ENCODE measurements at regions not wholly inside any gene's neighbourhood (a gene's known extent, or its start where the extent isn't known, plus 50 kb on each side); places are given as distances from the start of the nearest gene placed in this dataset.

DNA sequence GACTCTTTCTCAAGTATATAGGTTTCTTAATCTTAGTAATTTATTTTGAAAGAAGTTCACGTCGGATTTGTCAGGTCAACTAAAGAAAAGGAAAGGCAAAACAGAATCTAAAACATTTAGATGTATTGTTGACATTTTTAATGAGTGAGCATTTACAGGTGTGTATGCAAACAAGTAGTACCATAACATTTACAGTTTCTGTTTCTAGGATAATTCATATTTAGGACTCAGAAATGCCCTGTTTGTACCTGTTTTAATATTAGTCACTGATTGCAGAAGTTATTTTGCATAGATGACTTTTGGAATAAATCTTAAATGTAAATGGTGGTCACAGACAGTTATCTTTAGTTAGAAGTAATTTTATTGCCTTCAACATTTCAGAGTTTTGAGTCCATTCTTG is 151.3 kb upstream of the NUDT6 start:
- H4K20me1 ChIP-seq (ENCODE audit: insufficient read depth), result no peaks in the 10 kb centered on the region
- no peak for TF ChIP-seq MXI1 (IDR thresholded peaks at IDR 0.05; ENCODE audit: low read depth, low read length)
- TF ChIP-seq, protein P1, sequence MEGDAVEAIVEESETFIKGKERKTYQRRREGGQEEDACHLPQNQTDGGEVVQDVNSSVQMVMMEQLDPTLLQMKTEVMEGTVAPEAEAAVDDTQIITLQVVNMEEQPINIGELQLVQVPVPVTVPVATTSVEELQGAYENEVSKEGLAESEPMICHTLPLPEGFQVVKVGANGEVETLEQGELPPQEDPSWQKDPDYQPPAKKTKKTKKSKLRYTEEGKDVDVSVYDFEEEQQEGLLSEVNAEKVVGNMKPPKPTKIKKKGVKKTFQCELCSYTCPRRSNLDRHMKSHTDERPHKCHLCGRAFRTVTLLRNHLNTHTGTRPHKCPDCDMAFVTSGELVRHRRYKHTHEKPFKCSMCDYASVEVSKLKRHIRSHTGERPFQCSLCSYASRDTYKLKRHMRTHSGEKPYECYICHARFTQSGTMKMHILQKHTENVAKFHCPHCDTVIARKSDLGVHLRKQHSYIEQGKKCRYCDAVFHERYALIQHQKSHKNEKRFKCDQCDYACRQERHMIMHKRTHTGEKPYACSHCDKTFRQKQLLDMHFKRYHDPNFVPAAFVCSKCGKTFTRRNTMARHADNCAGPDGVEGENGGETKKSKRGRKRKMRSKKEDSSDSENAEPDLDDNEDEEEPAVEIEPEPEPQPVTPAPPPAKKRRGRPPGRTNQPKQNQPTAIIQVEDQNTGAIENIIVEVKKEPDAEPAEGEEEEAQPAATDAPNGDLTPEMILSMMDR (IDR thresholded peaks at IDR 0.05), result no peak
- no peak for TF ChIP-seq POLR2AphosphoS5 (IDR thresholded peaks at IDR 0.05; ENCODE audit: low read depth, low read length)
- no peak for TF ChIP-seq GATA2 (CRISPR knock-in tag; IDR thresholded peaks at IDR 0.05)
- no peak for TF ChIP-seq NRF1 (IDR thresholded peaks at IDR 0.05; ENCODE audit: low read depth, low read length)
- no peak for TF ChIP-seq JUND (IDR thresholded peaks at IDR 0.05)
- TF ChIP-seq EP300 (IDR thresholded peaks at IDR 0.05; ENCODE audit: borderline replicate concordance in 1 of 2, low read depth in 1 of 2, low read length in 1 of 2), result no peak
- no peak for TF ChIP-seq FOXJ3 (CRISPR knock-in tag; IDR thresholded peaks at IDR 0.05)
- TF ChIP-seq YY1 (IDR thresholded peaks at IDR 0.05; ENCODE audit: low read depth), result no peak
- TF ChIP-seq, protein P2, sequence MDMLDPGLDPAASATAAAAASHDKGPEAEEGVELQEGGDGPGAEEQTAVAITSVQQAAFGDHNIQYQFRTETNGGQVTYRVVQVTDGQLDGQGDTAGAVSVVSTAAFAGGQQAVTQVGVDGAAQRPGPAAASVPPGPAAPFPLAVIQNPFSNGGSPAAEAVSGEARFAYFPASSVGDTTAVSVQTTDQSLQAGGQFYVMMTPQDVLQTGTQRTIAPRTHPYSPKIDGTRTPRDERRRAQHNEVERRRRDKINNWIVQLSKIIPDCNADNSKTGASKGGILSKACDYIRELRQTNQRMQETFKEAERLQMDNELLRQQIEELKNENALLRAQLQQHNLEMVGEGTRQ (IDR thresholded peaks at IDR 0.05; ENCODE audit: borderline replicate concordance, low read depth, low read length), result no peak
- TF ChIP-seq, protein P3, sequence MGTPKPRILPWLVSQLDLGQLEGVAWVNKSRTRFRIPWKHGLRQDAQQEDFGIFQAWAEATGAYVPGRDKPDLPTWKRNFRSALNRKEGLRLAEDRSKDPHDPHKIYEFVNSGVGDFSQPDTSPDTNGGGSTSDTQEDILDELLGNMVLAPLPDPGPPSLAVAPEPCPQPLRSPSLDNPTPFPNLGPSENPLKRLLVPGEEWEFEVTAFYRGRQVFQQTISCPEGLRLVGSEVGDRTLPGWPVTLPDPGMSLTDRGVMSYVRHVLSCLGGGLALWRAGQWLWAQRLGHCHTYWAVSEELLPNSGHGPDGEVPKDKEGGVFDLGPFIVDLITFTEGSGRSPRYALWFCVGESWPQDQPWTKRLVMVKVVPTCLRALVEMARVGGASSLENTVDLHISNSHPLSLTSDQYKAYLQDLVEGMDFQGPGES (IDR thresholded peaks at IDR 0.05; ENCODE audit: low read depth, low read length), result no peak
- no peak for TF ChIP-seq RAD21 (IDR thresholded peaks at IDR 0.05; ENCODE audit: low read length)
- TF ChIP-seq, protein P4, sequence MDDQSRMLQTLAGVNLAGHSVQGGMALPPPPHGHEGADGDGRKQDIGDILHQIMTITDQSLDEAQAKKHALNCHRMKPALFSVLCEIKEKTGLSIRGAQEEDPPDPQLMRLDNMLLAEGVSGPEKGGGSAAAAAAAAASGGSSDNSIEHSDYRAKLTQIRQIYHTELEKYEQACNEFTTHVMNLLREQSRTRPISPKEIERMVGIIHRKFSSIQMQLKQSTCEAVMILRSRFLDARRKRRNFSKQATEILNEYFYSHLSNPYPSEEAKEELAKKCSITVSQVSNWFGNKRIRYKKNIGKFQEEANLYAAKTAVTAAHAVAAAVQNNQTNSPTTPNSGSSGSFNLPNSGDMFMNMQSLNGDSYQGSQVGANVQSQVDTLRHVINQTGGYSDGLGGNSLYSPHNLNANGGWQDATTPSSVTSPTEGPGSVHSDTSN (IDR thresholded peaks at IDR 0.05), result no peak
- no peak for TF ChIP-seq NFIC (IDR thresholded peaks at IDR 0.05; ENCODE audit: borderline replicate concordance)
- TF ChIP-seq RXRA (IDR thresholded peaks at IDR 0.05; ENCODE audit: borderline replicate concordance, low read depth), result no peak
- no peak for TF ChIP-seq SMC3 (IDR thresholded peaks at IDR 0.05; ENCODE audit: low read depth, low read length)
- TF ChIP-seq FOSL2 (IDR thresholded peaks at IDR 0.05; ENCODE audit: borderline replicate concordance, low read depth), result no peak
- WGBS (ENCODE audit: low lambda C conversion rate), result 93% methylated on average over 2 of the region's 2 CpGs
- no peaks in the 10 kb centered on the region for H3K9me2 ChIP-seq
- H2AFZ ChIP-seq (ENCODE audit: low read depth), result no peak overlapping the region
- no peak overlapping the region for H3K9ac ChIP-seq
- no peak for DNase-seq
- H3K4me1 ChIP-seq (ENCODE audit: control insufficient read depth in 1 of 2, insufficient read depth in 2 of 2, low read depth in 1 of 2, low read length in 1 of 2), result no peaks in the 10 kb centered on the region
- H3K4me3 ChIP-seq (ENCODE audit: low read depth in 2 of 2, low read length in 1 of 2), result no peak overlapping the region
- H3K9me3 ChIP-seq, result no peaks in the 10 kb centered on the region
- H3K27ac ChIP-seq (ENCODE audit: low read depth in 2 of 2, low read length in 1 of 2), result no peak overlapping the region
- ChIA-PET POLR2A (no interaction called here), CTCF (no interaction called here)
- no peaks in the 10 kb centered on the region for H3F3A ChIP-seq (replicated peaks; ENCODE audit: insufficient read depth)
- no peak overlapping the region for H3K4me2 ChIP-seq
- no peaks in the 10 kb centered on the region for H3K27me3 ChIP-seq (ENCODE audit: insufficient read depth)
- H3K36me3 ChIP-seq (replicated peaks in 1 of 2; ENCODE audit: control insufficient read depth in 1 of 2, insufficient read depth in 2 of 2, low read length in 1 of 2), result peaks cover 3% of the 10 kb centered on the region in 2 experiments
- H3K79me2 ChIP-seq (ENCODE audit: insufficient read depth), result no peaks in the 10 kb centered on the region

All from SK-N-SH (cell line).